A673 (cell line): ENCODE measurements at regions not wholly inside any gene's neighbourhood (a gene's known extent, or its start where the extent isn't known, plus 50 kb on each side); places are given as distances from the start of the nearest gene placed in this dataset.

Source experiments
- CTCF ChIP-seq: fragments of 300-800, 200-600 bp; sonication (generic); conservative IDR thresholded peaks from 2 replicates; pipeline ENCODE4 v1.5.1; 2017; ENCODE audit warnings: low read depth, mild to moderate bottlenecking, antibody characterized with exemption, low read length, moderate library complexity, mixed read lengths
- EZH2 ChIP-seq: fragments of 200-600 bp; sonication (generic); IDR thresholded peaks from 2 replicates; pipeline ENCODE4 v1.6.1; 2017; ENCODE audit warnings: borderline replicate concordance, low read depth, mild to moderate bottlenecking, mixed read lengths, antibody characterized with exemption, low read length; ENCODE audit not compliant: poor library complexity, severe bottlenecking

DNA sequence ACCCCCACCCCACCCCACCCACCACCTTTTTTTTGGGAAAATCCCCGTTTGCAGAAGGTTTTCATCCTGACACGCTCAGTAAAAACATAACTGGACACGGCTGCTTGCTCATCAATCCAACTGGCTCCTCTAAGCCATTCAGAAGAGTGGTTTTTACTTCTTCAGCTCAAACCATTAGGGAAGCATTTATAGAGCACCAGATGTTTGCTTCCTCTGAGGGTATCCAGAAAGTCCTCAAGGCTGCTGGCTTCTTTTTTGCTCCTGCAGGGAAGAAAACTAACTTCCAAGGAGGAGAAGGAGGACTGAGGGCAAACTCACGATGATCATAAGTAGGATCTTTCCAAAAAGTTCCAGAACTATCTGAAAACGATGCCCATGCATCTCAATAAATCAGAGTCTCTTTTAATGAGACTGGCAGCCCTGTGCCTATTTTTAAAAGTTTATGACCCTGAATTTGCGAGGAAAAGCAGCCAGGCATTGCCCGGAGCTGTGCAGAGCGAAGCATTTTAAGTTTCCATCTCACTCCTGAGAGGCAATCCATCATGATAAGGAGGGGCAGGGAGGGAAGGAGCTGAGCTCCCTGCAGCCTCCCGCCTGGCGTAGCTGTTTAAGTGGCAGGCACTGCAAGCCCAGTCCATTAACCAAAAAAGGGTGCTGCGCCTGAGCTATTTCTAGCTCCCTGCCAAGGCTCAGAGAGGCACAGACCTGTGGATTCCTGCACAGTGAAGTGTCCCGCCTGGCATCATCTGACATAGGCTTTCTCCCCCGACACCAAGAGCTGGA is 146.3 kb upstream of the FOXF1 start:
- no peak for TF ChIP-seq CTCF
- no peak for TF ChIP-seq EZH2
